Right lobe of liver (tissue), 6 donors: ENCODE measurements at regions not wholly inside any gene's neighbourhood (a gene's known extent, or its start where the extent isn't known, plus 50 kb on each side); places are given as distances from the start of the nearest gene placed in this dataset.

Experiments
- ATAC-seq, 4 donors: fragments of 200-7000 bp; cut with Tn5 transposase; one replicate each; pipeline ENCODE4 v1.9.1; 2020; ENCODE audit warnings: mild to moderate bottlenecking in 4 of 4, moderate library complexity in 4 of 4
- DNase-seq, 3 donors: peaks; one replicate each; pipeline ENCODE4 v3.0.0-alpha.2; 2020
- H3K27ac ChIP-seq, 3 donors: fragments of 200-600 bp; one replicate each; pipeline ENCODE4 v1.8.0; 2022
- H3K27me3 ChIP-seq, 2 donors: fragments of 200-600 bp; one replicate each; pipeline ENCODE4 v1.8.0; 2022
- H3K36me3 ChIP-seq, 4 donors: fragments of 200-600 bp; sonication (generic) in 1 of 4; one replicate each; pipeline versions ENCODE4 v1.5.1 to v1.8.0; 2017 to 2022; ENCODE audit warnings: control low read depth in 1 of 4
- H3K4me1 ChIP-seq, 4 donors: fragments of 200-600 bp; sonication (generic) in 1 of 4; one replicate each; pipeline versions ENCODE4 v1.5.1 to v1.8.0; 2017 to 2022; ENCODE audit warnings: control low read depth in 1 of 4
- H3K4me3 ChIP-seq, 3 donors: fragments of 200-600 bp; one replicate each; pipeline ENCODE4 v1.8.0; 2022
- H3K9me3 ChIP-seq, 4 donors: fragments of 200-600 bp; sonication (generic) in 1 of 4; one replicate each; pipeline versions ENCODE4 v1.5.1 to v1.8.0; 2017 to 2022; ENCODE audit warnings: control low read depth in 1 of 4
- CTCF ChIP-seq, 4 donors: fragments of 200-600 bp in 3 of 4; fragments of 450-650 bp in 1 of 4; IDR thresholded peaks; one replicate each; pipeline versions ENCODE4 v1.5.1 to v1.8.0; 2016 to 2022; ENCODE audit warnings: antibody characterized with exemption in 4 of 4, mild to moderate bottlenecking in 2 of 4
- POLR2A ChIP-seq: fragments of 450-650 bp; IDR thresholded peaks from one replicate; pipeline ENCODE4 v1.6.1; 2017; ENCODE audit warnings: antibody characterized with exemption, mild to moderate bottlenecking
- WGBS: methylation state at CpG from one replicate; pipeline ENCODE4 v1.1.6; 2018; ENCODE audit warnings: low coverage, low lambda C conversion rate; ENCODE audit not compliant: insufficient coverage; ENCODE audit errors: missing lambda C conversion rate; 5-methylcytosine and 5-hydroxymethylcytosine counted together
- intact Hi-C, 2 donors: fragments of 100-400 bp; cut with DNase I; formaldehyde crosslinking; loops; one replicate each; pipeline versions ENCODE4 v1.11.2 to v1.14.1; 2022
- donor health status: DM: no; HTN: yes; CAD: no.
- donor health status: DM: no; HTN: no; CAD: no.
- donor health status: DM: no; HTN: no; CAD: no.
- donor health status: DM: no; HTN: yes; CAD: no.
- donor health status: DM: no; HTN: yes; CAD: no.

- Histone ChIP-seq H3K4me1 (no peaks in the 10 kb centered on the region), H3K4me3 (no peak overlapping the region), H3K27ac (no peak overlapping the region), H3K9me3 (no peaks in the 10 kb centered on the region), H3K27me3 (peaks cover 0 to 4% of the 10 kb centered on the region in 2 donors), H3K36me3 (no peaks in the 10 kb centered on the region)
- TF ChIP-seq POLR2A = no peak
- no peak for TF ChIP-seq CTCF (IDR thresholded peaks at IDR 0.05)
- ATAC-seq = no peak
- no peak for DNase-seq
- intact Hi-C loops = no loop called here
- 37% methylated on average over 5 of the region's 5 CpGs for WGBS
These were observed 161.5 kb downstream of the SOX3 start for GRCh38 chrX:140343226-140343868.

- intact Hi-C loops = no loop called here
- Histone ChIP-seq H3K27ac (no peak overlapping the region), H3K4me3 (no peak overlapping the region), H3K36me3 (no peaks in the 10 kb centered on the region), H3K4me1 (no peaks in the 10 kb centered on the region), H3K27me3 (peaks cover 0 to 4% of the 10 kb centered on the region in 2 donors), H3K9me3 (no peaks in the 10 kb centered on the region)
- WGBS = 67% methylated on average over 1 of the region's 1 CpG
- DNase-seq (no peak), ATAC-seq (no peak)
- TF ChIP-seq CTCF (IDR thresholded peaks at IDR 0.05) = no peak
- no peak for TF ChIP-seq POLR2A
These were observed 162.5 kb downstream of the SOX3 start for GRCh38 chrX:140342410-140342809.

GRCh38 chrX:140337263-140337662, 167.6 kb downstream of the SOX3 start:
- 80% methylated on average over 1 of the region's 1 CpG for WGBS
- no peak overlapping the region for H3K27ac ChIP-seq

GRCh38 chrX:140318296-140318695, 186.6 kb downstream of the SOX3 start:
- no peak overlapping the region for H3K4me3 ChIP-seq
- H3K9me3 ChIP-seq = no peaks in the 10 kb centered on the region
- no peaks in the 10 kb centered on the region for H3K36me3 ChIP-seq
- ATAC-seq (no peak), DNase-seq (no peak)
- intact Hi-C loops = no loop called here
- H3K4me1 ChIP-seq = no peaks in the 10 kb centered on the region
- no peaks in the 10 kb centered on the region for H3K27me3 ChIP-seq
- WGBS = 54% methylated on average over 3 of the region's 4 CpGs
- H3K27ac ChIP-seq = no peak overlapping the region
- TF ChIP-seq CTCF (IDR thresholded peaks at IDR 0.05) (no peak), POLR2A (no peak)

More at GRCh38 chrX:140337263-140337662, 167.6 kb downstream of the SOX3 start:
- Histone ChIP-seq H3K4me3 (no peak overlapping the region), H3K4me1 (no peaks in the 10 kb centered on the region), H3K36me3 (no peaks in the 10 kb centered on the region), H3K27me3 (no peaks in the 10 kb centered on the region), H3K9me3 (no peaks in the 10 kb centered on the region)
- intact Hi-C loops = no loop called here
- ATAC-seq = no peak
- TF ChIP-seq POLR2A = no peak
- TF ChIP-seq CTCF (IDR thresholded peaks at IDR 0.05) = no peak
- DNase-seq = no peak
